ENCODE measurements at regions not wholly inside any gene's neighbourhood (a gene's known extent, or its start where the extent isn't known, plus 50 kb on each side); places are given as distances from the start of the nearest gene placed in this dataset.

DNA sequence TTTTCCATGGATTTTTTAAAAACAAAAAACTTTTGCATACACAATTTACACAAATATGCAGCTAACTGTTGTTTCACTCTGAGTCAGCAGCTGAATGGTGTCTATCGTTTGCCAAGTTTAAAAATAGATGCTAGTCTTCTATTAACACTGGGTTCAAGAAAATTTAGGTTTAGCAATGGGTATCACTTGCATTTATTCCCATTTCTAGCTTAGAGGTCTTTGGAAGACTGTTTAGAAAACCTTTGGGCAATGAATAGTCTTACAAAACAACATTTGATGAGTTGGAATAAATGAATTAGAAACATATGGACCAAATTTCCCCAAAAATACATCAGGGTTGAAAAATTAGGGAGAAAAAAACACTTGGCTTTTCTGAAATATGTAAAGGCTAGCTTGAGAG is 165.8 kb downstream of the LYPLAL1 start:
- H3K36me3 ChIP-seq (ENCODE audit: control insufficient read depth in 2 of 2, insufficient read depth in 2 of 2, low read length in 1 of 2) = no peaks in the 10 kb centered on the region
- H3K9me3 ChIP-seq (ENCODE audit: control insufficient read depth in 2 of 2, insufficient read depth in 1 of 2, low read depth in 1 of 2, low read length in 1 of 2) = no peaks in the 10 kb centered on the region
- no peaks in the 10 kb centered on the region for H3K27me3 ChIP-seq (ENCODE audit: control insufficient read depth in 1 of 2, insufficient read depth in 2 of 2, low read length in 2 of 2)
- no peak overlapping the region for H3K27ac ChIP-seq (ENCODE audit: low read depth in 2 of 2, low read length in 1 of 2)
- H3K4me3 ChIP-seq (ENCODE audit: low read depth in 1 of 2, low read length in 2 of 2) = no peak overlapping the region
- H3K4me1 ChIP-seq (ENCODE audit: control insufficient read depth in 2 of 2, insufficient read depth in 2 of 2, low read length in 1 of 2) = no peaks in the 10 kb centered on the region
- 43 to 47% methylated on average over 1 of the region's 1 CpG for WGBS, 2 donors

DNA sequence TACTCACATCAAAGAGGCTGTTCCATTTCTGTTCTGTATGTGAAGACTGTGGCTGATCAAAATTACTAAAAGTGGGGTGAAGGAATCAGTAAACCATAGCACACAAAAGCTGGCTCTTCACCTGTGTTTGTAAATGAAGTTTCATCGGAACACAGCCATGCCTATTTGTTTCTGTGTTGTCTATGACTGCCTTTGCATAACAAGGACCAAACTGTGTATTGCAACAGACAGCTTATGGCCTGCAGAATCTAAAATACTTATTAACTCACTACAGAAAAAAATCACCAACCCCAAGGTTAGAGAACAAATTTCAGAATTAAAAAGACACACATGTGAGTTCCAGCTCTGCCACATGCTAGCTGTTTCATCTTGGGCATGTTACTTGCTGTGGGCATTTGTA is 163.9 kb downstream of the LYPLAL1 start:
- Histone ChIP-seq H3K36me3 (ENCODE audit: control insufficient read depth in 2 of 2, insufficient read depth in 2 of 2, low read length in 1 of 2) (no peaks in the 10 kb centered on the region), H3K9me3 (ENCODE audit: control insufficient read depth in 2 of 2, insufficient read depth in 1 of 2, low read depth in 1 of 2, low read length in 1 of 2) (no peaks in the 10 kb centered on the region), H3K27ac (ENCODE audit: low read depth in 2 of 2, low read length in 1 of 2) (no peak overlapping the region), H3K4me3 (ENCODE audit: low read depth in 1 of 2, low read length in 2 of 2) (no peak overlapping the region), H3K4me1 (ENCODE audit: control insufficient read depth in 2 of 2, insufficient read depth in 2 of 2, low read length in 1 of 2) (no peaks in the 10 kb centered on the region), H3K27me3 (ENCODE audit: control insufficient read depth in 1 of 2, insufficient read depth in 2 of 2, low read length in 2 of 2) (no peaks in the 10 kb centered on the region)
- 89 to 96% methylated on average over 1 of the region's 1 CpG for WGBS, 2 donors

DNA sequence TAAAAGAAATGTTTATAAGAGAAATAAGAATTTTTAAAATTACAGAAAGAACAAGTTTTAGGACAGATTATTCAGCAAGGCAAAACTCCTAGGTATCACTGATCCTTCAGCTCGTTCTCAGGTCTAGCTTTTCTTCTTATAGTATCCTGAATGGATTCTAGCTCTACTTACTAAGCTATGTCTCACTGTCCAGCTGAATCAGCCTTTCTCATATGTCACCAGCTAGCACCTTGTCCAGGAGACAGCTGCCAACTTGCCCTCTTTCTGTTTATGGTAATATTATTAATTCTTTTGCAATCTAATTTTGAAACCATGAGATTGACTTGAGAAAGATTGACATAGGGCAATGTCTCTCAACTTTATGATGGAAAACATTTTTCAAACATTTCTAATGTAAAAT is 159.9 kb downstream of the LYPLAL1 start:
- 79 to 82% methylated on average over 1 of the region's 1 CpG for WGBS, 2 donors

DNA sequence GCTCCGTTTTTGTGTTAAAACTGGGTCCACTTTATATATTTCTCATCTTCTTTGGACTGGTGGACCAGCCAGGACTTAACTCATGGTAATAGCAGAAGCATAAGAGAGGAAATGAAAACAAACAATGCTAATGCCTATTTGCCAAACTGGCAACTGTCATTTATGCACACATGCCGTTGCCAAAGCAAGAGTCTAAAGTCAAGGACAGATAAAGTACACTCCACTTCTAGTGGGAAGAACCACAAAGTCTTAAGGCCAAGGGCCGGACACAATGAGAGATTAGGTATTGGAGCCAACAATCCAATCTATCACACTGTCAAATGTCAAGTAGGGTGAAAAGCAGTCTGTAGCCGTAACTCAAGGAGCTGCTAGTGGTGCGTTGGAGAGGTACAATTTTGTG is 157.7 kb downstream of the LYPLAL1 start:
- no peaks in the 10 kb centered on the region for H3K9me3 ChIP-seq (ENCODE audit: control insufficient read depth in 2 of 2, insufficient read depth in 1 of 2, low read depth in 1 of 2, low read length in 1 of 2)
- H3K27ac ChIP-seq (ENCODE audit: low read depth in 2 of 2, low read length in 1 of 2) = no peak overlapping the region
- no peak overlapping the region for H3K4me3 ChIP-seq (ENCODE audit: low read depth in 1 of 2, low read length in 2 of 2)
- H3K4me1 ChIP-seq (ENCODE audit: control insufficient read depth in 2 of 2, insufficient read depth in 2 of 2, low read length in 1 of 2) = no peaks in the 10 kb centered on the region
- no peaks in the 10 kb centered on the region for H3K36me3 ChIP-seq (ENCODE audit: control insufficient read depth in 2 of 2, insufficient read depth in 2 of 2, low read length in 1 of 2)
- H3K27me3 ChIP-seq (ENCODE audit: control insufficient read depth in 1 of 2, insufficient read depth in 2 of 2, low read length in 2 of 2) = no peaks in the 10 kb centered on the region
- WGBS, 2 donors = 85 to 89% methylated on average over 5 of the region's 5 CpGs

More for the DNA sequence above, 159.9 kb downstream of the LYPLAL1 start:
- H3K36me3 ChIP-seq (ENCODE audit: control insufficient read depth in 2 of 2, insufficient read depth in 2 of 2, low read length in 1 of 2) = no peaks in the 10 kb centered on the region
- no peaks in the 10 kb centered on the region for H3K4me1 ChIP-seq (ENCODE audit: control insufficient read depth in 2 of 2, insufficient read depth in 2 of 2, low read length in 1 of 2)
- no peaks in the 10 kb centered on the region for H3K27me3 ChIP-seq (ENCODE audit: control insufficient read depth in 1 of 2, insufficient read depth in 2 of 2, low read length in 2 of 2)
- H3K4me3 ChIP-seq (ENCODE audit: low read depth in 1 of 2, low read length in 2 of 2) = no peak overlapping the region
- H3K9me3 ChIP-seq (ENCODE audit: control insufficient read depth in 2 of 2, insufficient read depth in 1 of 2, low read depth in 1 of 2, low read length in 1 of 2) = no peaks in the 10 kb centered on the region
- no peak overlapping the region for H3K27ac ChIP-seq (ENCODE audit: low read depth in 2 of 2, low read length in 1 of 2)

GRCh38 chr1:219330669-219331068 is 157.0 kb downstream of the LYPLAL1 start:
- Histone ChIP-seq H3K4me1 (ENCODE audit: control insufficient read depth in 2 of 2, insufficient read depth in 2 of 2, low read length in 1 of 2) (no peaks in the 10 kb centered on the region), H3K4me3 (ENCODE audit: low read depth in 1 of 2, low read length in 2 of 2) (no peak overlapping the region), H3K9me3 (ENCODE audit: control insufficient read depth in 2 of 2, insufficient read depth in 1 of 2, low read depth in 1 of 2, low read length in 1 of 2) (no peaks in the 10 kb centered on the region), H3K36me3 (ENCODE audit: control insufficient read depth in 2 of 2, insufficient read depth in 2 of 2, low read length in 1 of 2) (no peaks in the 10 kb centered on the region), H3K27me3 (ENCODE audit: control insufficient read depth in 1 of 2, insufficient read depth in 2 of 2, low read length in 2 of 2) (no peaks in the 10 kb centered on the region), H3K27ac (ENCODE audit: low read depth in 2 of 2, low read length in 1 of 2) (no peak overlapping the region)
- WGBS, 2 donors = 67 to 95% methylated on average over 2 of the region's 2 CpGs

DNA sequence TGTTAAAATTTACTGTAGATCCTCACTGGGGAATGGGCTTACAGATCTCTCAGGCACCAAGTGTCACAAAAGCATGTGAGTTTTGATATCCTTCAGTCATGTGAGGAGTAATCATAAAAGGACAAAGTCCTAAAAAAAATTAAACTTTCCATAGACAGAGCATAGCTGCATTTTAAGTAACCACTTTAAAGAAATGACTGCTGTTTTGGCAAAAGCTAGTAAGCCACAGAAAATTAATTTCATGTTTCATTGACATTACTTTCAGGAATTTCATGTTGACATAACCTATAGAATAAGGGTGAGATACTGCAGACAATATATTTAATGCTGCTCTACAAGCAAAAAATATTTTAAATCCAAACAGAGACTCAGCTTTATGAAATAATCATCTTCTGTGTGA is 156.3 kb downstream of the LYPLAL1 start:
- Histone ChIP-seq H3K36me3 (ENCODE audit: control insufficient read depth in 2 of 2, insufficient read depth in 2 of 2, low read length in 1 of 2) (no peaks in the 10 kb centered on the region), H3K4me1 (ENCODE audit: control insufficient read depth in 2 of 2, insufficient read depth in 2 of 2, low read length in 1 of 2) (no peaks in the 10 kb centered on the region), H3K27me3 (ENCODE audit: control insufficient read depth in 1 of 2, insufficient read depth in 2 of 2, low read length in 2 of 2) (no peaks in the 10 kb centered on the region), H3K27ac (ENCODE audit: low read depth in 2 of 2, low read length in 1 of 2) (no peak overlapping the region), H3K9me3 (ENCODE audit: control insufficient read depth in 2 of 2, insufficient read depth in 1 of 2, low read depth in 1 of 2, low read length in 1 of 2) (no peaks in the 10 kb centered on the region), H3K4me3 (ENCODE audit: low read depth in 1 of 2, low read length in 2 of 2) (no peak overlapping the region)

GRCh38 chr1:219329578-219329977 is 155.9 kb downstream of the LYPLAL1 start:
- no peaks in the 10 kb centered on the region for H3K4me1 ChIP-seq (ENCODE audit: control insufficient read depth in 2 of 2, insufficient read depth in 2 of 2, low read length in 1 of 2)
- no peaks in the 10 kb centered on the region for H3K9me3 ChIP-seq (ENCODE audit: control insufficient read depth in 2 of 2, insufficient read depth in 1 of 2, low read depth in 1 of 2, low read length in 1 of 2)
- H3K4me3 ChIP-seq (ENCODE audit: low read depth in 1 of 2, low read length in 2 of 2) = no peak overlapping the region
- 69 to 70% methylated on average over 4 of the region's 4 CpGs for WGBS, 2 donors
- no peak overlapping the region for H3K27ac ChIP-seq (ENCODE audit: low read depth in 2 of 2, low read length in 1 of 2)
- H3K36me3 ChIP-seq (ENCODE audit: control insufficient read depth in 2 of 2, insufficient read depth in 2 of 2, low read length in 1 of 2) = no peaks in the 10 kb centered on the region
- no peaks in the 10 kb centered on the region for H3K27me3 ChIP-seq (ENCODE audit: control insufficient read depth in 1 of 2, insufficient read depth in 2 of 2, low read length in 2 of 2)

DNA sequence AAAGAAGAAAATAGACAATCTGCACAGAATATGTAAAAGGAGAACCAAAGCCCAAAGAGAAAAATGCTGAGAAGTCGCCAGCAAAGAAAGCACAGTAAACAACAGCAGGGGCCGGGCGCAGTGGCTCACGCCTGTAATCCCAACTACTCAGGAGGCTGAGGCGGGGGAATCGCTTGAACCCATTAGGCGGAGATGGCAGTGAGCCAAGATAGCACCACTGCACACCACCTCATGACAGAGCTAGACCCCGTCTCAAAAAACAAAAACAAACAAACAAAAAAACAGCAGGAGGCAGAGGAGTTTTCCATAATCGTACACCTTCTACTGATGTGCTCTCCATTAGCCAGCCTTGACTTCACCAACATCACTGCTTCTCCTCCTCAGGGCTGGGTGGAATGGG is 153.2 kb downstream of the LYPLAL1 start:
- Histone ChIP-seq H3K4me1 (ENCODE audit: control insufficient read depth in 2 of 2, insufficient read depth in 2 of 2, low read length in 1 of 2) (no peaks in the 10 kb centered on the region), H3K36me3 (ENCODE audit: control insufficient read depth in 2 of 2, insufficient read depth in 2 of 2, low read length in 1 of 2) (no peaks in the 10 kb centered on the region), H3K9me3 (ENCODE audit: control insufficient read depth in 2 of 2, insufficient read depth in 1 of 2, low read depth in 1 of 2, low read length in 1 of 2) (no peaks in the 10 kb centered on the region), H3K27ac (ENCODE audit: low read depth in 2 of 2, low read length in 1 of 2) (no peak overlapping the region), H3K27me3 (ENCODE audit: control insufficient read depth in 1 of 2, insufficient read depth in 2 of 2, low read length in 2 of 2) (no peaks in the 10 kb centered on the region), H3K4me3 (ENCODE audit: low read depth in 1 of 2, low read length in 2 of 2) (no peak overlapping the region)
- WGBS, 2 donors = 91 to 92% methylated on average over 9 of the region's 9 CpGs

DNA sequence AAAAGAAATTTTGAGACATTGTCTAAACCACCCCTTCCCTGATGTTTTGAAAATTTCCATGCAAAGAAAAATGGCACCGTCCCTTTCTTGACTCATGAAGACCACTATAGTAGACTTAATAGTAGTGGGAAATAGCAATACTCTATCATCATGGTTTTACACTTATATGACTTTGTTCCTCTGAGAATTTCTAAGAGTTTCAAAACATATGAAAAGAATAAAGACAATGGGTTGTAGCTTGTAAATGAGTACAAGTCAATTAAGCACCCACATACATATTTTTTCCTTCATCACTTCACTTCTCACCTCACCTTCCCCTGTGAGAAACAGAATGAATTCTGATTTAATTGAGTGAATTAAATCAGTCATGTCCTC is 151.7 kb downstream of the LYPLAL1 start:
- 81 to 82% methylated on average over 1 of the region's 1 CpG for WGBS, 2 donors
- H3K4me1 ChIP-seq (ENCODE audit: control insufficient read depth in 2 of 2, insufficient read depth in 2 of 2, low read length in 1 of 2) = no peaks in the 10 kb centered on the region
- H3K9me3 ChIP-seq (ENCODE audit: control insufficient read depth in 2 of 2, insufficient read depth in 1 of 2, low read depth in 1 of 2, low read length in 1 of 2) = no peaks in the 10 kb centered on the region

DNA sequence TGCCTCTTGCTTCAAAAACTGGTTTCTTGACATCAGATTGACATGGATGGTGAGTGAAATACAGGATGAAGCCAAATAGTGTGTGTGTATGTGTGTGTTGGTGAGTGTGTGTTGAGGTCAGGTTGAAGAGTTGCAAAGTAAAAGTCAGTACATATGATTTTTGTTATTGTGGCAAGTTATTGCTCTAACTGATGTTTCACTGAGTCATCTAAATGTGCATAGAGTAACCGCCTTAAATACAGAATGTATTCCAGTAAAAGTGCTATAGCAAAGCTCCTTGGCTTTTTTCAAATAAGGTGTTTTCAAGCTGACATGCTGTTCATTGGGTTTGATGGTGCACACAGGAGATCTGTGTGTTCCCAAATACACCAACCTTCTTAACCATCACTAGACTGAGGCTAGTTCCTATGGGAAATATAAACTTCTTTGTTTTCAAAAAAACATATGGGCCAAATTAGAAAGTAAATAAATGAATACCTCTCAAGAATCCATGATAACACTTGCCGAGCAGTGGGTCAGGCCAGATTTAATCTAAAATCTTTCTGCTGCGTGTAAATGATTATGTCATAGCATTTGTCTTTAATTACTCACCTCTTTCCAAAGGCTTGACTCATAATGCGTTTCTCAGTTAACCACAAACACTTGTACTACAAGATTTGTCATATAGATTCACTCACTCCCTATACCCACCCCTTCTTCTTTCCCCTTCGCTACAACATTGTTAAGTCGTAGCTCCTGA is 151.1 kb downstream of the LYPLAL1 start:
- H3K36me3 ChIP-seq (ENCODE audit: control insufficient read depth in 2 of 2, insufficient read depth in 2 of 2, low read length in 1 of 2) = no peaks in the 10 kb centered on the region
- 57 to 62% methylated on average over 6 of the region's 6 CpGs for WGBS, 2 donors
- H3K9me3 ChIP-seq (ENCODE audit: control insufficient read depth in 2 of 2, insufficient read depth in 1 of 2, low read depth in 1 of 2, low read length in 1 of 2) = no peaks in the 10 kb centered on the region
- H3K4me1 ChIP-seq (ENCODE audit: control insufficient read depth in 2 of 2, insufficient read depth in 2 of 2, low read length in 1 of 2) = no peaks in the 10 kb centered on the region
- H3K27me3 ChIP-seq (ENCODE audit: control insufficient read depth in 1 of 2, insufficient read depth in 2 of 2, low read length in 2 of 2) = no peaks in the 10 kb centered on the region
- no peak overlapping the region for H3K27ac ChIP-seq (ENCODE audit: low read depth in 2 of 2, low read length in 1 of 2)
- no peak overlapping the region for H3K4me3 ChIP-seq (ENCODE audit: low read depth in 1 of 2, low read length in 2 of 2)

More for the DNA sequence above, 151.7 kb downstream of the LYPLAL1 start:
- no peaks in the 10 kb centered on the region for H3K36me3 ChIP-seq (ENCODE audit: control insufficient read depth in 2 of 2, insufficient read depth in 2 of 2, low read length in 1 of 2)
- no peaks in the 10 kb centered on the region for H3K27me3 ChIP-seq (ENCODE audit: control insufficient read depth in 1 of 2, insufficient read depth in 2 of 2, low read length in 2 of 2)
- no peak overlapping the region for H3K27ac ChIP-seq (ENCODE audit: low read depth in 2 of 2, low read length in 1 of 2)
- no peak overlapping the region for H3K4me3 ChIP-seq (ENCODE audit: low read depth in 1 of 2, low read length in 2 of 2)
